OCI-LY3 (cell line): ENCODE measurements at regions not wholly inside any gene's neighbourhood (a gene's known extent, or its start where the extent isn't known, plus 50 kb on each side); places are given as distances from the start of the nearest gene placed in this dataset.
"Not testable (repeated sequence)": the region's sequence is repeated elsewhere in the genome, so short reads cannot be mapped to it uniquely, and the experiment has no call there.

Experiments
- H2AFZ ChIP-seq: fragments of 200-600, 300-600 bp; shearing (Covaris generic); 2 replicates; pipeline ENCODE4 v1.6.0; 2014; ENCODE audit warnings: antibody characterized with exemption, low read depth, low read length
- H3K27ac ChIP-seq: fragments of 200-600, 300-600 bp; sonication (generic); 2 replicates; pipeline ENCODE4 v1.5.1; 2014; ENCODE audit warnings: mild to moderate bottlenecking, low read length, moderate library complexity, mixed read lengths
- H3K27me3 ChIP-seq: fragments of 200-600, 300-600 bp; sonication (generic); 2 replicates; pipeline ENCODE4 v1.6.1; 2014; ENCODE audit warnings: low read depth, low read length, mixed read lengths
- H3K36me3 ChIP-seq: fragments of 200-600, 300-600 bp; sonication (generic); replicated peaks from 2 replicates; pipeline ENCODE3; 2014; ENCODE audit warnings: low read depth, low read length, mixed read lengths
- H3K4me1 ChIP-seq: fragments of 300-600, 200-600 bp; sonication (generic); 2 replicates; pipeline ENCODE4 v1.6.1; 2014; ENCODE audit warnings: low read length, mixed read lengths
- H3K4me2 ChIP-seq: fragments of 200-600, 300-600 bp; sonication (generic); 2 replicates; pipeline ENCODE4 v1.6.1; 2014; ENCODE audit warnings: low read length, mixed read lengths
- H3K4me3 ChIP-seq: fragments of 300-600, 200-600 bp; sonication (generic); 2 replicates; pipeline ENCODE4 v1.5.1; 2014; ENCODE audit warnings: antibody characterized with exemption, mild to moderate bottlenecking, low read length, moderate library complexity
- H3K79me2 ChIP-seq: fragments of 300-600, 200-600 bp; shearing (Covaris generic); 2 replicates; pipeline ENCODE4 v1.6.1; 2014; ENCODE audit warnings: mild to moderate bottlenecking, low read length, mixed read lengths
- H3K9ac ChIP-seq: fragments of 300-600, 200-600 bp; shearing (Covaris generic); 2 replicates; pipeline ENCODE4 v1.6.0; 2014; ENCODE audit warnings: mild to moderate bottlenecking, low read length, moderate library complexity
- H3K9me3 ChIP-seq: fragments of 200-600, 300-600 bp; shearing (Covaris generic); 2 replicates; pipeline ENCODE4 v1.6.1; 2014; ENCODE audit warnings: low read length, mixed read lengths; ENCODE audit not compliant: insufficient read depth
- H4K20me1 ChIP-seq: fragments of 200-600, 300-600 bp; sonication (generic); 2 replicates; pipeline ENCODE4 v1.6.1; 2016; ENCODE audit warnings: low read length, mixed read lengths; ENCODE audit not compliant: insufficient read depth
- EZH2phosphoT487 ChIP-seq: fragments of 200-600 bp; shearing (Covaris generic); IDR thresholded peaks from 2 replicates; pipeline ENCODE4 v1.6.1; 2018; ENCODE audit warnings: antibody characterized with exemption, mixed run types, low read depth
- TF ChIP-seq, protein P1 (sequence below): fragments of 200-600, 300-600 bp; sonication (generic); IDR thresholded peaks from 2 replicates; pipeline ENCODE4 v1.5.1; 2014; ENCODE audit warnings: antibody characterized with exemption, low read length, low read depth

DNA sequence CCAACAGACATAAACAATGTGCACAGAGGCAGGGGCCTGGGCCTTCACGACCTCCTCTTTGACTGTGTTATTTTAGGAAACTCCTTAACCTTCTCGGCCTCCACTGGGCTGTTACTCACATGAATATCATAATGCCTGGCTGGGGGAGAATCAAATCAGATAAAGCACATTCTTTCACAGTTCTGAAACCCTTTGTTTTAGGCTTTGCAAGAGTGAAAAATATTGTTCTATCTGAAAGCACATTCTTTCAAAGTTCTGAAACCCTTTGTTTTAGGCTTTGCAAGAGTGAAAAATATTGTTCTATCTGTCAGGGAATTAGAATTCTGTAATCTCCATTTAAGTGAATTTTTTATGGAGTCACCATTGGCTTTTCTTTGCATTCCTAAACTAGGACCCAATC is 50.7 kb upstream of the SYNDIG1 start:
- Histone ChIP-seq H3K27ac (no peak overlapping the region), H3K4me3 (no peak overlapping the region), H2AFZ (no peak overlapping the region), H3K9ac (no peak overlapping the region), H3K79me2 (no peaks in the 10 kb centered on the region), H3K4me2 (no peak overlapping the region), H3K27me3 (no peaks in the 10 kb centered on the region), H3K4me1 (peaks cover 21% of the 10 kb centered on the region), H4K20me1 (no peaks in the 10 kb centered on the region), H3K36me3 (peaks cover 6% of the 10 kb centered on the region), H3K9me3 (0 out of 2 replicates have a peak, but pooled peaks cover 4% of the 10 kb centered on the region)
- TF ChIP-seq, protein P1, sequence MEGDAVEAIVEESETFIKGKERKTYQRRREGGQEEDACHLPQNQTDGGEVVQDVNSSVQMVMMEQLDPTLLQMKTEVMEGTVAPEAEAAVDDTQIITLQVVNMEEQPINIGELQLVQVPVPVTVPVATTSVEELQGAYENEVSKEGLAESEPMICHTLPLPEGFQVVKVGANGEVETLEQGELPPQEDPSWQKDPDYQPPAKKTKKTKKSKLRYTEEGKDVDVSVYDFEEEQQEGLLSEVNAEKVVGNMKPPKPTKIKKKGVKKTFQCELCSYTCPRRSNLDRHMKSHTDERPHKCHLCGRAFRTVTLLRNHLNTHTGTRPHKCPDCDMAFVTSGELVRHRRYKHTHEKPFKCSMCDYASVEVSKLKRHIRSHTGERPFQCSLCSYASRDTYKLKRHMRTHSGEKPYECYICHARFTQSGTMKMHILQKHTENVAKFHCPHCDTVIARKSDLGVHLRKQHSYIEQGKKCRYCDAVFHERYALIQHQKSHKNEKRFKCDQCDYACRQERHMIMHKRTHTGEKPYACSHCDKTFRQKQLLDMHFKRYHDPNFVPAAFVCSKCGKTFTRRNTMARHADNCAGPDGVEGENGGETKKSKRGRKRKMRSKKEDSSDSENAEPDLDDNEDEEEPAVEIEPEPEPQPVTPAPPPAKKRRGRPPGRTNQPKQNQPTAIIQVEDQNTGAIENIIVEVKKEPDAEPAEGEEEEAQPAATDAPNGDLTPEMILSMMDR: no peak
- TF ChIP-seq EZH2phosphoT487: no peak

DNA sequence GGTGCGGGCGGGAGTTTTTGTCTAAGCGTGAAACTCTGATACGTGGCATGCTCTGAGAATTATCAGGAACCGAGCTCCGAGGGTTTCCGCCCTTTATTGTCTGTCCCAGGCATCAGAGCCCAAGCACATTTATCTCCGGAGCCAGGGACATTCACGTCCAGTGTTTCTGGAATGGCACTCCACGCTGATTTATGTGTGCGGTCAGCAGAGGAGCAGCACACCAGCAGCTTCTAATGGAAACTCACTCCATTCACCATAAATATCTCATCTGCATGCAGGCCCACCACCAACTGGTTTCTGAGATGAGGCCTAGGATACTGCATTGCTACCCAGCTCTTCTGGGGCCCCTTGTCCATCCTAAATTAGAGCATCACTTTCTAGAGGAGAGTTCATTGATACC is 51.9 kb upstream of the SYNDIG1 start:
- Histone ChIP-seq H3K27me3 (no peaks in the 10 kb centered on the region), H3K4me2 (no peak overlapping the region), H3K27ac (no peak overlapping the region), H2AFZ (no peak overlapping the region), H3K9me3 (0 out of 2 replicates have a peak, but pooled peaks cover 4% of the 10 kb centered on the region), H3K4me1 (peaks cover 9% of the 10 kb centered on the region), H3K9ac (no peak overlapping the region), H3K79me2 (no peaks in the 10 kb centered on the region), H3K36me3 (peaks cover 6% of the 10 kb centered on the region), H4K20me1 (no peaks in the 10 kb centered on the region), H3K4me3 (no peak overlapping the region)
- TF ChIP-seq, protein P1: no peak
- no peak for TF ChIP-seq EZH2phosphoT487

DNA sequence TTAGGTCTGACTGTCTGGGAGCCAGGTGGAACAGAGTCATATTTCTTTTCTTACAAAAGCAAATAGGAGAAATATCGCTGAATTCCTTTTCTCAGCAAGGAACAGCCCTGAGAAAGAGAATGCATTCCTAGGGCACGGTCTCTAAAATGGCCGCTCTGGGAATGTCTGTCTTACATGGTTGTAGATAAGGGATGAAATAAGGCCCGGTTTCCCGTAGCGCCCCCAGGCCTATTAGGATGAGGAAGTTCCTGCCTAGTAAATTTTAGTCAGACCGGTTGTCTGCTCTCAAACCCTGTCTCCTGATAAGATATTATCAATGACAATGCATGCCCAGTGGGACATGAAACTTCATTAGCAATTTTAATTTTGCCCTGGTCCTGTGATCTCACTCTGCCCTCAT is 54.0 kb upstream of the SYNDIG1 start:
- not testable (repeated sequence) for H4K20me1 ChIP-seq, H3K79me2 ChIP-seq, H3K4me3 ChIP-seq, H2AFZ ChIP-seq, H3K27ac ChIP-seq, H3K4me2 ChIP-seq, H3K27me3 ChIP-seq, H3K9ac ChIP-seq, H3K36me3 ChIP-seq, H3K9me3 ChIP-seq, H3K4me1 ChIP-seq

DNA sequence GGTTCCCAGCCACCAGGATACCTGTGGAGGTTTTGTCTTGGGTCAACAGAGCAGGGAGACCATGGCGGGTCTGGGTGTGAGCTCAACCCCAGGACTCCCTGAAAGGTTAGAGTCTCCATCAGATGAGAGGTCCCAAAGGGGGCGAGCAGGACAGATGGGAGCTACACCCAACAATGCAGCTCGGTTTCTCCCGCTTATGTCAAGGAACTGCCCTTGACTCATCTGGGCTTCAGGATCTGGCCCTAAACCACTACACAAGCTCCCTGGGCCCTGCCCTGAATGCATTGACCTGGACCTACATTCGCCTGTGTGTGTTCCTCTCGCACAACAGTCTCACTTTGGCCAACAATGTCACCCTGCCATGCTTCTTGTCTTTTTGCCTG is 57.6 kb upstream of the SYNDIG1 start:
- no peak overlapping the region for H2AFZ ChIP-seq
- no peak overlapping the region for H3K9ac ChIP-seq
- H3K9me3 ChIP-seq: no peaks in the 10 kb centered on the region
- no peaks in the 10 kb centered on the region for H3K79me2 ChIP-seq
- TF ChIP-seq EZH2phosphoT487: no peak
- TF ChIP-seq, protein P1: no peak
- H3K36me3 ChIP-seq: peaks cover 4% of the 10 kb centered on the region
- no peaks in the 10 kb centered on the region for H3K27me3 ChIP-seq
- H3K4me2 ChIP-seq: no peak overlapping the region
- no peaks in the 10 kb centered on the region for H4K20me1 ChIP-seq
- H3K27ac ChIP-seq: no peak overlapping the region
- no peak overlapping the region for H3K4me3 ChIP-seq
- peaks cover 14% of the 10 kb centered on the region for H3K4me1 ChIP-seq
